Bone marrow (tissue), 2 donors: ENCODE measurements at regions not wholly inside any gene's neighbourhood (a gene's known extent, or its start where the extent isn't known, plus 50 kb on each side); places are given as distances from the start of the nearest gene placed in this dataset.
"Not testable (repeated sequence)": the region's sequence is repeated elsewhere in the genome, so short reads cannot be mapped to it uniquely, and the experiment has no call there.

ENCODE experiments used
- DNase-seq, 2 donors: peaks; one replicate each; lab custom pipeline; 2025; lab: John Stamatoyannopoulos, UW

- DNase-seq: no peak
Observed at GRCh38 chr13:50608370-50608769, 235.1 kb downstream of the DLEU7 start.

GRCh38 chr13:50609011-50609410 lies 234.5 kb downstream of the DLEU7 start:
- no peak for DNase-seq

DNA sequence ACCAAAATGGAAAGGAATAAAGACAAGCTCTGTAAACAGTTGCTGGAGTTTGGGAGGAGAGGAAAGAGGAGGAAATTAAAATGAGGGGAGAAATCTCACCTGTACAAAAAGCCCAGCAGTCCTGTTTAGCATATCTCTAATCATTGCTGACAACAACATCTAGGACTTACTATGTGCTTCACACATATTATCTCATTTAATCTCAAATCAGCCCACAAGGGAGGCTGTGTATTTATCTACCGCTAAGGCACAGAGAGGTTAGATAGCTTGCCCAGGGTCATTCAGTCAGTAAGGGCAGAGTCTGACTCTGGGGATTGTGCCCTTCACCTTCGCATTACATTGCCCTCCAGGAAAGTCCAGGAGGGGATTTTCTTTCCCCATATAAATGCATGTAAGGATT lies 233.3 kb downstream of the DLEU7 start:
- no peak for DNase-seq

GRCh38 chr13:50611117-50611781 lies 232.2 kb downstream of the DLEU7 start:
- peak in 1 of 2 donors; percentile 4 for DNase-seq

GRCh38 chr13:50612717-50613116 lies 230.8 kb downstream of the DLEU7 start:
- DNase-seq: no peak

DNA sequence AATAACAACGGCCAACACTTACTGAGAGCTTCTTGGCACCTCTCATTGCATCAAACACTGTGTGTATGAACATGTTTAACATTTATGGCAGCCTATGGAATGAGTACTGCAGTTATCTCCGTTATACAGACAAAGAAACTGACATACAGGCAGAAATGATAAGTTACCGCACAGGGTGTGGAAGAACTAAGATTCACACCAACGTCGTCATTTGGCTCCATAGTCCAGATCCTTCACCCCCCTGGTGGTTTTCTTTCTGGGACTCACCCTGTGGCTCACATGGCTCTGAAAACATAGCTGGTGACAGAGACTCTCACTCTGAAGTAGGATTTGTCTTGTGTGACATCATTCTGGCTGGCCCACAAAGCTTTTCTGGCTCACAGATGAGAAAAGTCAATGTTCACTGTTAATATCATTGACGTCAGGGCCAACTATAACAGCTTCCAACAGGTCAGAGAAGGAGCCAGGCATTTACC lies 230.1 kb downstream of the DLEU7 start:
- DNase-seq: no peak

- no peak for DNase-seq
Observed at GRCh38 chr13:50615234-50615633, 228.3 kb downstream of the DLEU7 start.

DNA sequence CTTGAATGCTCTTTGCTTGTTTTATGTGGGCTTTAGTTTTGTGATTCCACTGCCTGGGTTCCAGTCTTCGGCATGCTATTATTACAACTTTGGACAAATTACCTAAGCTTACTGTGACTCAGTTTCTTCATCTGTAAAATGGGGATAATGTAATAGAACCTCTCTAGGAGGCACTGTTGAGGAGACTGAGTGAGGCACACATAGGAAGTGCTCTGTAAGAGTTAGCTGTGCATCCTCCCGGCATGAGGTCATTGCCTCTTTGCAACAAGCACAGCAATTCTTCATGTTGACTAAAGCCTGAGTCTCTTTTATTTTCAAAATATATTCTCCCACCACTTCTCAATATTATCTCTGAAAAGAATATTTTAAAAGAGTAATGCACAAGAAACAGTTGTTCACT lies 227.4 kb downstream of the DLEU7 start:
- no peak for DNase-seq

GRCh38 chr13:50617134-50617721 lies 226.3 kb downstream of the DLEU7 start:
- DNase-seq: peak in 1 of 2 donors; percentile 9

- no peak for DNase-seq
Observed at GRCh38 chr13:50618206-50618605, 225.3 kb downstream of the DLEU7 start.

DNA sequence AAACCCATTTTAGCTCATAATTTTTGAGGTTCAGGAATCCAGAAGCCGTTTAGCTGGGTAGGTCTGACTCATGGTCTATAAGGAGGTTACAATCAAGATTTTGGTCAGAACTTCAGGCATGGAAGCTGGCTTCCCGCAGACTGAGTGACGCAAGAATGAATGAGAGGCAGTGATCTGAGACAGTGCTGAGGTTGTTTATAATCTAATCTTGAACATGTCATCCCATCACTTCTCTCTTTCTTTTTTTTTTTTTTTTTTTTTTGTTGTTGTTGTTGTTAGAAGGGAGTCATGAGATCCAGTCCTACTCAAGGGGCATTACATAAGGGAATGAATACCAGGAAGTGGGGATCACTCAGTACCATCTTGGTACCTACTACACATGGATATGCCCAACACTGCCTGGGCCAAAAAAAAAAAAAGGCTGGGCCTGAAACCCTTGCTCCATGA lies 217.4 kb downstream of the DLEU7 start:
- DNase-seq: no peak

DNA sequence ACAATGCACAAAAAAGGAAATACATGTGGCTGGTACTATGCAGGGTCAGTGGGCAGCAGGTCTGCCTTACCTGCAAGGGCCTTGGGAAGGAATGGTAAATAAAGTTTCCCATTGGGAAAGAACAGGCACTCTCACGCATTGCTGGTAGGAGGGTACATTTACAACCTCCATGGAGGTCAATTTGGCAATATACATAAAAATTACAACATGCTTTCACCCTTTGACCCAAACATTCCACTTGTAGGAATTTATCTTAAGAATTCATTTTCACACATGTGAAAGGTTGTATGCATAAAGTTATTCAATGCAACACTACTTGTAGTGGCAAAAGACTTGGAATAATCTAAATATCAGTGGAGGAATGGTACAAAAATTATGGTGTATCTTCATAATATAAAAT lies 216.4 kb downstream of the DLEU7 start:
- no peak for DNase-seq

GRCh38 chr13:50628512-50628911 lies 215.0 kb downstream of the DLEU7 start:
- not testable (repeated sequence) for DNase-seq

DNA sequence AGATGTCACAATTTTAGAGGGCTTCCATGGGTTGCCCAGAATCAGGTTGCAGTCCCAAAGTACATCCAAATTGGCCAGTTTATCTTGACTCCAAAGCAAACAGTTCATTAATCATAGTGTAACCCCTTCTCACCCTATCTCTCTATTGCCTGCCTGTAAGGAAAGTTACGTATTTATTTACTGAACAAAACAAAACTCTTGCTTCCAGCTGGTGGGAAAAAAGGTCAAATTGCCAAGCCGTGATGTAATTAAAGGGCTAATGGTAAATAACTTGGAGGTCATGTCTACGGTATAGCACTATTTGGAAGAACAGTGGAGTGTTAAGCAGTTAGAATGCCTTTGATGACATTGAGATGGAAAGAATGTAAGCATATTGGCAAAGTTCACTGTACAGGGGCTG lies 214.0 kb downstream of the DLEU7 start:
- no peak for DNase-seq

DNA sequence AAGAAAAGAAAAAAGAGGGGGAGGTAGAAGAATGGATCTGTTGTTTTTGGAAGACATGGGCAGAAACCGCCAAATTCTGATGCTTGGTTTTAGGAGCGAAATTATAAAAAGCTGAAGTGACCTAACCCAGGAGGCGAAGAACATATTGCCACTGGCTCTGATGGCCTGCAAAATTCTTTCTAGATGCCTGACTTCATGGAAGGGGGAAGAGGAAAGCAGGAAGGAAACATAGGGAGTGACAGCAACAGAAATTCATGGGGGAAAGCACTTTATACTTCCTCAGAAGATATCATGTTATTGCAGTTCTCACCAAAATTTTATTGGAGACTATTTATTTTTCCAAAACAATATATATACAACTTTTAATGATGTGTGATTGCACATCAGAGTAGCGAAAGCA lies 213.5 kb downstream of the DLEU7 start:
- DNase-seq: no peak

DNA sequence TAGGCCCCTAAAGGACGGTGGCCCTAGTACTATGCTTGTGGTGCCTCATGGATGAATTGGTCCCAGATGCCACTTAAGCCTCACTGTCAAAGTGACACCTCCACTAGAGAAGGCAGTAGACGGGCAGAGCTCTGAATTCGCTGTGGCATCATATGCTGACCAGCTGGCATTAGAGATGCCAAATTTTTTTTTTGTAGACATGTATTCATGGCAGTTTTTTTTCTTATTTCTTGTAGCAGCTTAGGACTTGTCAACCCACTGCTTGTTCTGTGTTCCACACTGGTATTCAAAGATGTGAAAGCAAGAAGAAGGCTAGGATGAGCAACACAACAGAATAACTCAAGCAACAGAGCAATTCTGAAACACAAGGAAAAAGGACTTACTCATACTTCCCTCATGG lies 212.5 kb downstream of the DLEU7 start:
- no peak for DNase-seq

DNA sequence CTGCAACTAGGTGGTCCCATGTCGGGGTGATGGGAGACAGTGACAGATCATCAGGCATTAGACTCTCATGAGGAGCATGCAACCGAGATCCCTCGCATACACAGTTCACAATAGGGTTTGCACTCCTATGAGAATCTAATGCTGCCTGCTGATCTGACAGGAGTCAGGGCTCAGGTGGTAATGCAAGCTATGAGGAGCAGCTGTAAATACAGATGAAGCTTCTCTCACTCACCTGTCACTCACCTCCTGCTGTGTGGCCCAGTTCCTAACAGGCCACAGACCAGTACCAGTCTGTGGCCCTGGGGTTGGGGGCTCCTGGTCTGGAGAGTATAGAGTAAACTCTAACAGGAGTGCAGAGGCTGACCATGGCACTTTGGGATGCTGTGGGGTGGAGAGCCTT lies 209.2 kb downstream of the DLEU7 start:
- no peak for DNase-seq

- peak in 1 of 2 donors; percentile 9 for DNase-seq
Observed at GRCh38 chr13:50635504-50635903, 208.0 kb downstream of the DLEU7 start.

DNA sequence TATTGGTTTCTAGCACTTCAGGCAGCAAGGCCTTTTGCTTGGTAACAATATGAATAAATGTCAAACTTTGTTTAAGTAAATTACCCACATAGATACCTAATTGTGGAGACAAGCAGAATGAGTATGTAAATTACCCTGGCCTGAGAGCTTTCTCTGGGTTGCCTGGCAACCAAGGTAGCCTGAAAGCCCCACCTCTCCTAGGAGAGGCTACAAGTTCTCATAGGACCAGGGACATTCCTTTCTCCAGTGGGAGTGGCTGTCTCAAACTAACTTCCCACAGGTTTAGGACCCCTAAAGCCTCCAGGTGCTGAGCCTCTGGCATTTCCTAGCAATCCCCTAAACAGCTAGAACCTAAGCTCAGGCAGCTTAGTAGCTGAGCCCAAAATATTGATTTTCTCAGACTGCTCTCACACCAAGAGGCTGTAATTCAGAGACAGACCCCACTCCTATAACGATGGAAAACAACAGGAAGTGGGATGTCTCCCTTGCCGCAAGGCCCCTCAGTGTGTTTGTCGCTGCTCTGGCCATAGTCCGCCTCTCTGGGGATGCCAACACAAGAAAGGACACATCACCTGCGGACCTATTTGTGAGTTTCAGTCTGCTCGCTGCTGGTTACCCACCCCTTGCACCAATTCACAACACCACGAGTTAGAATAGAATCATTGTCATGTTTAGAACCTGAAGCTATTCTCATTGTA lies 207.3 kb downstream of the DLEU7 start:
- no peak for DNase-seq

GRCh38 chr13:50643060-50643459 lies 200.4 kb downstream of the DLEU7 start:
- DNase-seq: no peak

- DNase-seq: no peak
Observed at GRCh38 chr13:50644081-50644871, 199.2 kb downstream of the DLEU7 start.

DNA sequence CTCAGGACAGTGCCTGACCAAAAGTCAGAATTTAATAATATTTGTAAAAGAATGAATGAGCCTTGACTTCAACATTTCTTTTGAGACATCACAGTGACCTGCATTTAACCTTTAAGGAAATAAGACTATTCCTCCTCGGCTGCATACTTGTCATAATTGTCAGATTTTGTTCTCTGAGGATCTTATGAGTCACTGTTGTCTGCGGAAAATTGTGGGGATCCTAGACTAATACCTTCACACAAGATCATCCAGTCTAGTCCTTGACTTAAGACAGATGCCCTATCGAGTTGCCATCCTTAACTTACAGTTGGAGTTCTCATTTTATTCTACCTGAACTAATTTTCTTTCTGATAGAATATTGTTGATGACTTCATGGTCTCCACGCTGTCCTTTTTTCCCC lies 198.4 kb downstream of the DLEU7 start:
- DNase-seq: no peak
